ENCODE measurements at regions not wholly inside any gene's neighbourhood (a gene's known extent, or its start where the extent isn't known, plus 50 kb on each side); places are given as distances from the start of the nearest gene placed in this dataset.

DNA sequence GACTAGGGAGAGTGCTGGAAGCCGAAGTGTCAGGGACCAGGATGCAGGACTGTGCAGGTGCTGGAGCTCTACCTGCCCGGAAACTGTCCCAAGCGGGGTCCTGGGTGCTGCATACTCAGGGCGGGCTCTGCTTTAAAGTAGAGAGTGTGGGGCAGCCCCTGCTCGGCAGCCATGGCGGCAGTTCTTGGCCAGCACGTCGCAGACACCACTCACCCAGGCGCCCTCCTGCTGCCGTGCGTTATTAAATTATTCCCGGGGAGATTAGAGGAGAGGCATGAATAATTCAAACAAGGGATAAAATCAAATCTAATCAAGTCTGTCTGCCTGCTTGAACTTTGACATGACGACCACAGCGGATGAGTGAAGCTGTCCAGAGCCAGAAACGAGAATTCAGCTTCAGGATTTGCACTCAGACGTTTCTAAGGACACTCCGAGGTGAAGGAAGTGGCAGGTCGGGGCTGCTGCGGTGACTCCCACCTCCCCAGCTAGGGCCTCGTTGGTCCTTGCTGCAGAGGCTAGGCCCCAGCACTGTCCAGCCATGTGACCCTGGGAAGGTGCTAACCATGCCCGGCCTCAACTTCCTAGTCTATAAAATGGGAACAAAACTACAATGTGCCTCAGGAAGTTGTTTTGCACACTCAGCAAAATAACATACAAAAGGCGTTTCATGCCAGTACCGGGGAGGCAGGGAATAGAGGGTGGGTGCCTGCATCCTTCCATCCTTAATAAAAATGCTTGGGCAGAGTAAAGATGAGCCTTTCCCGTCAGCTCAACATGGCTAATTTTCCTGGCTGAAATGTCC, 91.3 kb upstream of the ADAMTS2 start:
- TF ChIP-seq EZH2 (IDR thresholded peaks at IDR 0.05; ENCODE audit: borderline replicate concordance, low read length), result no peak
- no peak for TF ChIP-seq CTCF (conservative IDR thresholded peaks at IDR 0.05 in 1 of 2, IDR thresholded peaks at IDR 0.05 in 1 of 2; ENCODE audit: extremely low read depth in 1 of 2, insufficient read depth in 1 of 2, low read depth in 1 of 2, low read length in 2 of 2)

Data from mammary epithelial cell (primary cell).